HEK293T (cell line): ENCODE measurements at regions not wholly inside any gene's neighbourhood (a gene's known extent, or its start where the extent isn't known, plus 50 kb on each side); places are given as distances from the start of the nearest gene placed in this dataset.

Experiments used
- CTCF ChIA-PET: fragments of 350-600 bp; formaldehyde crosslinking; extraction: SDS; loops from one replicate; lab custom pipeline; 2021; ENCODE audit warnings: antibody characterized with exemption, inconsistent platforms; lab: Yijun Ruan, JAX
- POLR2A ChIA-PET: fragments of 350-600 bp; formaldehyde crosslinking; extraction: SDS; loops from one replicate; lab custom pipeline; 2020; ENCODE audit warnings: antibody characterized with exemption, inconsistent platforms; lab: Yijun Ruan, JAX
- DNase-seq: peaks from one replicate; pipeline ENCODE4 v3.0.0; 2012; ENCODE audit warnings: mixed read lengths; ENCODE audit errors: extremely low spot score
- ARNT ChIP-seq: fragments of 450-650 bp; IDR thresholded peaks from 2 replicates; pipeline ENCODE4 v1.6.1; 2017; ENCODE audit warnings: mild to moderate bottlenecking
- BHLHE40 ChIP-seq: fragments of 450-650 bp; IDR thresholded peaks from 2 replicates; pipeline ENCODE4 v1.6.1; 2016; ENCODE audit warnings: mild to moderate bottlenecking, moderate library complexity, borderline replicate concordance
- CTBP1 ChIP-seq: fragments of 450-650 bp; IDR thresholded peaks from 2 replicates; pipeline ENCODE4 v1.6.1; 2016; ENCODE audit warnings: borderline replicate concordance
- ELF4 ChIP-seq: fragments of 450-650 bp; IDR thresholded peaks from 2 replicates; pipeline ENCODE4 v1.6.1; 2017; ENCODE audit warnings: antibody characterized with exemption
- FOXA1 ChIP-seq: fragments of 450-650 bp; IDR thresholded peaks from 2 replicates; pipeline ENCODE4 v1.6.1; 2016; ENCODE audit warnings: mild to moderate bottlenecking
- FOXK2 ChIP-seq: fragments of 450-650 bp; IDR thresholded peaks from 2 replicates; pipeline ENCODE4 v1.6.1; 2016; ENCODE audit warnings: mild to moderate bottlenecking
- FOXM1 ChIP-seq: fragments of 450-650 bp; IDR thresholded peaks from 2 replicates; pipeline ENCODE4 v1.6.1; 2017; ENCODE audit warnings: mild to moderate bottlenecking, borderline replicate concordance
- HDGF ChIP-seq: fragments of 450-650 bp; IDR thresholded peaks from 2 replicates; pipeline ENCODE4 v1.6.1; 2017; ENCODE audit warnings: antibody characterized with exemption, borderline replicate concordance
- L3MBTL2 ChIP-seq: fragments of 450-650 bp; conservative IDR thresholded peaks from 2 replicates; pipeline ENCODE4 v1.6.1; 2016; ENCODE audit warnings: mild to moderate bottlenecking
- LEF1 ChIP-seq: fragments of 450-650 bp; IDR thresholded peaks from 2 replicates; pipeline ENCODE4 v1.6.1; 2017; ENCODE audit warnings: mild to moderate bottlenecking, borderline replicate concordance
- NFRKB ChIP-seq: fragments of 450-650 bp; IDR thresholded peaks from 2 replicates; pipeline ENCODE4 v1.6.1; 2016; ENCODE audit warnings: mild to moderate bottlenecking, moderate library complexity
- PKNOX1 ChIP-seq: fragments of 450-650 bp; IDR thresholded peaks from 2 replicates; pipeline ENCODE4 v1.6.1; 2016
- SP1 ChIP-seq: fragments of 450-650 bp; IDR thresholded peaks from 2 replicates; pipeline ENCODE4 v1.6.1; 2017
- SUZ12 ChIP-seq: fragments of 450-650 bp; IDR thresholded peaks from 2 replicates; pipeline ENCODE4 v1.6.1; 2016; ENCODE audit warnings: mild to moderate bottlenecking
- TARDBP ChIP-seq: fragments of 450-650 bp; IDR thresholded peaks from 2 replicates; pipeline ENCODE4 v1.6.1; 2016
- ZNF384 ChIP-seq: fragments of 450-650 bp; IDR thresholded peaks from 2 replicates; pipeline ENCODE4 v1.6.1; 2016

DNA sequence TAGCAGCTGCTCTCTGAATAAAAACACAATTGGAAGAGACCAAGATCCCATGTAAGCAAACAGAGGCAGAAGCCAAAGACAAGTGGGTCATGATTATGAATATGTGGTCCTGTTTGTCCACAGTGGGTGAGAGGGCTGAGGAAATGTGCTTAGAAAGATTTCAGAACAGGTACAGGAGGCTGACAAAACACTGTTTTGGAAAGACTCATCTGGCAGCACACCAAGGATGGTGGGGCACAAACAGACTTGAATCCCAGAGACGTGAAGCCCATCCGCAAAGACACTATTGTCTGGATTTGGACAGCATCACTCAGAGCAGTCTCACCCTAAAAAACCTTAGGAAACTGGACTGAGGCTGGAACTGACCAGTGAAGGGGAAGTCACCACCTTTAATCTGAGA, 85.0 kb downstream of the ADRB2 start:
- ChIA-PET CTCF (interaction anchor here (0.5 kb wide), 1 partner anchor 165 kb away, joined by 4 read pairs; no protein-coding TSS in a partner anchor), POLR2A (no interaction called here)
- DNase-seq = no peak
- no peak for TF ChIP-seq TARDBP
- TF ChIP-seq FOXK2 = no peak
- no peak for TF ChIP-seq FOXA1
- TF ChIP-seq ZNF384 = no peak

DNA sequence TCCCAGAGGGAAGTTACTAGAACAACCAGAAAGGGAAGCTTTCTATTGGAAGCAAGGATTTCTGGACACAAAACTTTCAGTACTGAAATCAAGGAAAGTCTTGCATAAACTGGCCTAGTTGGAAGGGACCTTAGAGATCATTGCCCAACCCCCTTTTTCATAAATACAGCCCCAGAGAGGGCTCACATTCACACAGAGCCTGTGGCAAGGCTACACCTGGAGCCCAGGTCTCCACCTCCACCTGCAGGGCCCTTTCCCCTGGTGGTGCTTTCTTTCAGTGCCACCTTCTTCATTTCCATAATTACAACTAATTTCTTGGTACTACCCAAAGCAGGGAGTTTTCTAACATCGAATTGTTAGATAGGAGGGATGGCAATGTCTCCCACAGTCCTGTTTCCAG, 85.7 kb downstream of the ADRB2 start:
- no peak for TF ChIP-seq FOXK2
- no peak for TF ChIP-seq BHLHE40
- TF ChIP-seq SP1 = no peak
- no peak for TF ChIP-seq L3MBTL2
- TF ChIP-seq LEF1 = no peak
- TF ChIP-seq ELF4 = no peak
- TF ChIP-seq HDGF = no peak
- TF ChIP-seq ZNF384 = no peak
- TF ChIP-seq NFRKB = no peak
- TF ChIP-seq SUZ12 = no peak
- no peak for TF ChIP-seq FOXA1
- no peak for TF ChIP-seq FOXM1
- TF ChIP-seq ARNT = no peak
- no peak for TF ChIP-seq TARDBP
- TF ChIP-seq PKNOX1 = no peak
- no peak for TF ChIP-seq CTBP1
- POLR2A ChIA-PET = no interaction called here
- DNase-seq = no peak
- CTCF ChIA-PET = interaction anchor here (0.6 to 1.3 kb wide), 2 partner anchors 42 to 170 kb away, joined by 3 to 4 read pairs; no protein-coding TSS in a partner anchor

DNA sequence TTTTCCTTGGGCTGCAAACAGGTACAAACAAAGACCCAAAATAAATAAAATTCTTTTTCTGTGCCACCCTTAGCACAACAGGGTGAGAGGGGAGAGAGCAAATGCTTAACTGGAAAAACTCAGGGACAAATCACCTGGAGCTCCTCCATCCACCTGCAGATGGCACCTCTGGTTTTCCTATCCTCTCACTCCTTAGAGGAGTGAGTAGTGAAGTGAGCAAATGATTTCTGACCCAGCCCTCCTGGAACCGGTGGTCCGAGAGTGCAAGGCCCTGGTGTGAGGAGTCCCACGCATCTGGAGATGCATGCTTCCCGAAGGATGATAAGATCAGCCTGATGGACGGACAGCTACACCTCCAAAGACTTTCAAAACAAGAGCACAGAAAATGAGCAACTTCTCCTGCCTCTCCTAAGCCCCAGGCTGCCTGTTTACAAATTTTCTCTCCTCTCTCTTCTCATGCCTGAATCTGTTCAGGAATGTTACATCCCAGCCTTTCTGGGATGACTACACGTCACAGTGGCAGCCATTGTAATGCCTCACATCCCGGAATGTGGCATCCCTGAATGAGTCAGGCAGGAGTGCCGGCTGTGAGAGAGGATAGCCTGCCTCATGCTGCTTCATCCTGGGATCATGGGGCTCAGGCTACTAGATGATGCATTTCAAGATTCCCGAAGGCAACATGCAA, 86.4 kb downstream of the ADRB2 start:
- ChIA-PET POLR2A (no interaction called here), CTCF (interaction anchor here (0.6 to 1.3 kb wide), 2 partner anchors 41 to 171 kb away, joined by 3 to 4 read pairs; no protein-coding TSS in a partner anchor)
- no peak for DNase-seq
- no peak for TF ChIP-seq TARDBP
- TF ChIP-seq L3MBTL2 = no peak
- TF ChIP-seq PKNOX1 = no peak

DNA sequence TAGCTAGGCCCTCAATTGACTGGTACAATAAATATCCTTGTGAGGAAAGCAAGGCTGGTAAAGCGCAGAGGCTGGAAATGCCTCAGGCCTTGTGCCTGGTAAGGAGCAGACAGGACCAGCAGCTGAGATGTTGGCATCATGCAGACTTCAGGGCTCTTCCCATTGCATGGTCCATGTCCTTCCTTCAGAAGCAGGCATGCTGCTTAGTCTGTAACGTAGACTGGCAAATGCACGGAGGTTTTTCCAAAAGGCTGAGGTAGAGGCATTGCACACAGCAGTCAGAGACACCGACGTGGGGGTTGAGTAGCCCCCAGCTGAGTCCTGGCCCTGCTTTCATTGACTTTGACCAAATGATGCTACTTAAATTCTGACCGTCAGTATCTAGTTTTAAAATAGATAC, 87.1 kb downstream of the ADRB2 start:
- POLR2A ChIA-PET = no interaction called here
- CTCF ChIA-PET = interaction anchor here (0.9 to 1.3 kb wide), 3 partner anchors 44 to 172 kb away, joined by 3 to 4 read pairs (median 3); no protein-coding TSS in a partner anchor
- no peak for DNase-seq
- no peak for TF ChIP-seq HDGF
- TF ChIP-seq CTBP1 = no peak

DNA sequence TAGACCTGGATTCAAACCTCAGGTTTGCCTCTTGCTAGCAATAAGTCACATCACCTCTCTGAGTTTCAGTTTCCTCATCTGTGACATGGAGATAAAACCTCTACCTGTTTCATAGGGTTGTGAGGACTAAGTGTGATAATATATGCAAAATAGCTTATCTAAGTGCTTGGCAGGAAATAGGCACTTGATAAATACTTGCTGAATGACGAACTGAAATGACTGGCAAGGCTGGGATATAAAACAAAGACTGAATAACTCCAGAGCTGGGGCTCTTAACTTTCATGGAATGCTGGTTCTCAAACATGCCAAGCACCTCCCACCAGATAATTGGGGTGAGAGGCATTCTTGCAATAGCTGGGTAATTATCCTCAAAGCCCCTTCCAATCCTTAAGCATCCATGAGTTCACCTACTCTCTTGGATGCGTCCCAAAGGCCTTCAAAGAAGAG, 87.6 kb downstream of the ADRB2 start:
- ChIA-PET CTCF (interaction anchor here (0.8 to 0.9 kb wide), 3 partner anchors 44 to 143 kb away, joined by 3 read pairs; no protein-coding TSS in a partner anchor), POLR2A (no interaction called here)
- TF ChIP-seq FOXA1 (no peak), FOXM1 (no peak), ARNT (no peak), NFRKB (no peak), SUZ12 (no peak), LEF1 (no peak), BHLHE40 (no peak)
- DNase-seq = no peak

- ChIA-PET POLR2A (no interaction called here), CTCF (interaction anchor here (0.6 kb wide), 1 partner anchor 42 kb away, joined by 4 read pairs; no protein-coding TSS in a partner anchor)
- DNase-seq = no peak
- TF ChIP-seq SP1 = no peak
- no peak for TF ChIP-seq BHLHE40
- TF ChIP-seq LEF1 = no peak
- TF ChIP-seq PKNOX1 = no peak
- no peak for TF ChIP-seq L3MBTL2
- no peak for TF ChIP-seq CTBP1
- TF ChIP-seq FOXK2 = no peak
- TF ChIP-seq NFRKB = no peak
- TF ChIP-seq FOXM1 = no peak
- no peak for TF ChIP-seq TARDBP
- no peak for TF ChIP-seq SUZ12
- TF ChIP-seq HDGF = no peak
- TF ChIP-seq ELF4 = no peak
Observed at GRCh38 chr5:148915224-148915817, 88.9 kb downstream of the ADRB2 start.
